ENCODE measurements at regions not wholly inside any gene's neighbourhood (a gene's known extent, or its start where the extent isn't known, plus 50 kb on each side); places are given as distances from the start of the nearest gene placed in this dataset.

GRCh38 chr5:98121036-98121936 lies 652.2 kb upstream of the RGMB start:
- DNase-seq (ENCODE audit: low read depth), result no peak

DNA sequence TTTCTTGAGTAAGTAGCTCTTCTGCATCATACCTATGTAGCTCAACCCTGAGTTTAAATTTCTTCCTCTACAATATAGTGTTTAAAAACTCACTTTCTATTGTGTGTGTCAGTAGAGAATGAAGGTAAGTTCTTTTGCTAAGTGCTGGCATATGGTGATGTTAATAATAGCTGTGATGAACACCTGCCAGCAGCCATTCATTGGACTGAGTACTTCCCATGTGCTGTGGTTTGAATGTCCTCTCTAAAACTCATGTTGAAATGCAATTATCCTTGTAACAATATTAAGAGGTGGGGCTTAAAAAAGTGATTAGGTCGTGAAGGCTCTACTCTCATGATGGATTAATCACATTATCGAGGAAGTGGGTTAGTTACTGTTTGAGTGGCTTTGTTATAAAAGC lies 645.2 kb upstream of the RGMB start:
- Histone ChIP-seq H3K9me3 (ENCODE audit: control insufficient read depth, low read length) (peaks cover 3% of the 10 kb centered on the region), H3K4me1 (ENCODE audit: control insufficient read depth, insufficient read depth, low read length) (no peaks in the 10 kb centered on the region), H3K9ac (ENCODE audit: low read length) (no peak overlapping the region), H3K4me3 (ENCODE audit: low read length) (no peak overlapping the region), H3K27me3 (replicated peaks; ENCODE audit: control insufficient read depth, insufficient read depth, low read length) (no peaks in the 10 kb centered on the region), H3K36me3 (ENCODE audit: control insufficient read depth, insufficient read depth, low read length, severe bottlenecking) (no peaks in the 10 kb centered on the region)
- DNase-seq (ENCODE audit: low read depth), result no peak

More at GRCh38 chr5:98121036-98121936, 652.2 kb upstream of the RGMB start:
- Histone ChIP-seq H3K4me3 (ENCODE audit: low read length) (no peak overlapping the region), H3K27me3 (replicated peaks; ENCODE audit: control insufficient read depth, insufficient read depth, low read length) (no peaks in the 10 kb centered on the region), H3K9me3 (ENCODE audit: control insufficient read depth, low read length) (no peaks in the 10 kb centered on the region), H3K4me1 (ENCODE audit: control insufficient read depth, insufficient read depth, low read length) (no peaks in the 10 kb centered on the region), H3K9ac (ENCODE audit: low read length) (no peak overlapping the region), H3K36me3 (ENCODE audit: control insufficient read depth, insufficient read depth, low read length, severe bottlenecking) (no peaks in the 10 kb centered on the region)

DNA sequence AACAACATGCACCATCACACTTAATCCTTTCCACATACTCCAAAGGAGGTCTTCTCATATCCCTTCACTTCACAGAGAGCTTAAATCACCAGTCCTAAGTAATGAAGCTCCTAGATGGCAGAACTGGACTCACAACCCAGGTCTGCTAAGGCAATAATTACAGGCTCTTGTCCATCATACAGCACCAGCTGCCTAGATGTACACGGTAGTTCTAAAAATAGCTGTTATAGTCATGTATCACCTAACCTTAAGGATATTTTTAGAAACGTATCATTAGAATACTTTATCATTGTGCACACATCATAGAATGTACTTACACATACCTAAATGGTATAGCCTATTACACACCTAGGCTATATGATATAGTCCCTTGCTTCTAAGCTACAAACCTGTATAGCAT lies 644.6 kb upstream of the RGMB start:
- Histone ChIP-seq H3K36me3 (ENCODE audit: control insufficient read depth, insufficient read depth, low read length, severe bottlenecking) (no peaks in the 10 kb centered on the region), H3K9ac (ENCODE audit: low read length) (no peak overlapping the region), H3K27me3 (replicated peaks; ENCODE audit: control insufficient read depth, insufficient read depth, low read length) (no peaks in the 10 kb centered on the region), H3K9me3 (ENCODE audit: control insufficient read depth, low read length) (peaks cover 3% of the 10 kb centered on the region), H3K4me1 (ENCODE audit: control insufficient read depth, insufficient read depth, low read length) (no peaks in the 10 kb centered on the region), H3K4me3 (ENCODE audit: low read length) (no peak overlapping the region)
- DNase-seq (ENCODE audit: low read depth), result no peak

GRCh38 chr5:98130261-98131035 lies 643.0 kb upstream of the RGMB start:
- no peak for DNase-seq (ENCODE audit: low read depth)
- Histone ChIP-seq H3K27me3 (replicated peaks; ENCODE audit: control insufficient read depth, insufficient read depth, low read length) (no peaks in the 10 kb centered on the region), H3K4me1 (ENCODE audit: control insufficient read depth, insufficient read depth, low read length) (no peaks in the 10 kb centered on the region), H3K9me3 (ENCODE audit: control insufficient read depth, low read length) (peaks cover 3% of the 10 kb centered on the region), H3K9ac (ENCODE audit: low read length) (no peak overlapping the region), H3K4me3 (ENCODE audit: low read length) (no peak overlapping the region), H3K36me3 (ENCODE audit: control insufficient read depth, insufficient read depth, low read length, severe bottlenecking) (no peaks in the 10 kb centered on the region)

DNA sequence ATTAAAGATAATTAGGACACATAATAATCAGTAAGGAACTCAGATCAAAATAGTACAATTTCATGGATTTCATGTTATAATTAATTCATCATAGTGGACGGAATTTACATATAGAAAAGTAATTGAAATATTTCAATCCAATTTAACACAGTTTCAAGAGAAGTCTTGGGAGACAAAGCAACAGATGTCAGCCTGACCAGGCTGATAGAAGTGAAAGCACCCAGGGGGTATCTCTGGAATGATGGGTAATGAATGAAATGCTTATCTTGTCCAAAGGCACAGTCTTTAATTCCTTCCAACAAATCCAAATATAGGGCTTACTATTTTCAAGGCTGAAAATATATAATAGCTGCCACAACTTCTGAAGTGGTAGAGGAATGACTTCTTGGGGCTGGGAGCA lies 629.3 kb upstream of the RGMB start:
- Histone ChIP-seq H3K4me3 (ENCODE audit: low read length) (no peak overlapping the region), H3K36me3 (ENCODE audit: control insufficient read depth, insufficient read depth, low read length, severe bottlenecking) (no peaks in the 10 kb centered on the region), H3K27me3 (replicated peaks; ENCODE audit: control insufficient read depth, insufficient read depth, low read length) (no peaks in the 10 kb centered on the region), H3K9me3 (ENCODE audit: control insufficient read depth, low read length) (peaks cover 5% of the 10 kb centered on the region), H3K9ac (ENCODE audit: low read length) (no peak overlapping the region), H3K4me1 (ENCODE audit: control insufficient read depth, insufficient read depth, low read length) (no peaks in the 10 kb centered on the region)
- no peak for DNase-seq (ENCODE audit: low read depth)

- Histone ChIP-seq H3K36me3 (ENCODE audit: control insufficient read depth, insufficient read depth, low read length, severe bottlenecking) (no peaks in the 10 kb centered on the region), H3K9me3 (ENCODE audit: control insufficient read depth, low read length) (peaks cover 5% of the 10 kb centered on the region), H3K4me1 (ENCODE audit: control insufficient read depth, insufficient read depth, low read length) (no peaks in the 10 kb centered on the region), H3K4me3 (ENCODE audit: low read length) (no peak overlapping the region), H3K27me3 (replicated peaks; ENCODE audit: control insufficient read depth, insufficient read depth, low read length) (no peaks in the 10 kb centered on the region), H3K9ac (ENCODE audit: low read length) (no peak overlapping the region)
- no peak for DNase-seq (ENCODE audit: low read depth)
Measured at GRCh38 chr5:98144710-98145109, 628.8 kb upstream of the RGMB start.

DNA sequence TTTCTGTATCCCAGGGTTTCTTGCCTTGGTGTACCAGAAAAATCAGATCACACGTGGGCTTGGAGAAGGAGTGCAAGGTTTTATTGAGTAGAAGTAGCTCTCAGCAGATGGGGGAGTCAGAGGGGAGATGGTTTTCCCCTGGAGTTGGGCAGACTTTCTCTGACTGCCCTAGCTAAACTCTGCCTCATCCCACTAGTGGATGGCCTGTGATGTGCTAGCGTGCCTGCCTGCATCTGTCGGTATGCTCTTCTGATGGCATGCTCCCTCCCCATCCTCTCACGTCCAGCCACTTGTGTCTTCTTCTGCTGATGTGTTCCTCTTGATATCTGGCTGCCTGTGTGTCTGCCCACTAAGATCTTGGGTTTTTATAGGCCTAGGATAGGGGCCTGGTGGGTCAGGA lies 616.1 kb upstream of the RGMB start:
- no peak for DNase-seq (ENCODE audit: low read depth)
- no peak overlapping the region for H3K4me3 ChIP-seq (ENCODE audit: low read length)
- no peak overlapping the region for H3K9ac ChIP-seq (ENCODE audit: low read length)
- H3K9me3 ChIP-seq (ENCODE audit: control insufficient read depth, low read length), result no peaks in the 10 kb centered on the region
- no peaks in the 10 kb centered on the region for H3K27me3 ChIP-seq (replicated peaks; ENCODE audit: control insufficient read depth, insufficient read depth, low read length)
- no peaks in the 10 kb centered on the region for H3K4me1 ChIP-seq (ENCODE audit: control insufficient read depth, insufficient read depth, low read length)
- H3K36me3 ChIP-seq (ENCODE audit: control insufficient read depth, insufficient read depth, low read length, severe bottlenecking), result no peaks in the 10 kb centered on the region

DNA sequence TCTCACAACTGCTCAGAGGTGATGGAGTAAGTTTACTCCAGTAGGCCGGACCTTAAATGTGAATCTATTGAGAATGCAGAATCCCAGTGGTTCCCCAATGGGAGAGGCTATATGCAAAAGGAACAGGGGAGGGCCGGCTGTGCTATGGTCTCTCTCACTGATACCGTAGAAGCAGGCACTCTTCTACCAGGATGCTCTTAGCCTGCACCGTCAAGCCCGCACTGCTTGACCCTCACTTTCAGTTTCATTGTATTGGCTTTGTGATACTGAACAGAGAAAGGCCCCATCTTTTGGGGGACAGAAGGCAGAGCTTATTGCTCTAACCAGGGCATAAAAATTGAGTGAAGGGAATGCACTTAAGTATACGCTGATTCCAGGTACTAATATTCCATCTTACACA lies 615.0 kb upstream of the RGMB start:
- no peak for DNase-seq (ENCODE audit: low read depth)
- Histone ChIP-seq H3K9ac (ENCODE audit: low read length) (no peak overlapping the region), H3K4me1 (ENCODE audit: control insufficient read depth, insufficient read depth, low read length) (no peaks in the 10 kb centered on the region), H3K4me3 (ENCODE audit: low read length) (no peak overlapping the region), H3K27me3 (replicated peaks; ENCODE audit: control insufficient read depth, insufficient read depth, low read length) (no peaks in the 10 kb centered on the region), H3K9me3 (ENCODE audit: control insufficient read depth, low read length) (no peaks in the 10 kb centered on the region), H3K36me3 (ENCODE audit: control insufficient read depth, insufficient read depth, low read length, severe bottlenecking) (no peaks in the 10 kb centered on the region)

GRCh38 chr5:98163796-98164493 lies 609.5 kb upstream of the RGMB start:
- Histone ChIP-seq H3K9ac (ENCODE audit: low read length) (no peak overlapping the region), H3K27me3 (replicated peaks; ENCODE audit: control insufficient read depth, insufficient read depth, low read length) (no peaks in the 10 kb centered on the region), H3K9me3 (ENCODE audit: control insufficient read depth, low read length) (no peaks in the 10 kb centered on the region), H3K4me3 (ENCODE audit: low read length) (no peak overlapping the region), H3K4me1 (ENCODE audit: control insufficient read depth, insufficient read depth, low read length) (no peaks in the 10 kb centered on the region), H3K36me3 (ENCODE audit: control insufficient read depth, insufficient read depth, low read length, severe bottlenecking) (no peaks in the 10 kb centered on the region)
- DNase-seq (ENCODE audit: low read depth), result no peak

DNA sequence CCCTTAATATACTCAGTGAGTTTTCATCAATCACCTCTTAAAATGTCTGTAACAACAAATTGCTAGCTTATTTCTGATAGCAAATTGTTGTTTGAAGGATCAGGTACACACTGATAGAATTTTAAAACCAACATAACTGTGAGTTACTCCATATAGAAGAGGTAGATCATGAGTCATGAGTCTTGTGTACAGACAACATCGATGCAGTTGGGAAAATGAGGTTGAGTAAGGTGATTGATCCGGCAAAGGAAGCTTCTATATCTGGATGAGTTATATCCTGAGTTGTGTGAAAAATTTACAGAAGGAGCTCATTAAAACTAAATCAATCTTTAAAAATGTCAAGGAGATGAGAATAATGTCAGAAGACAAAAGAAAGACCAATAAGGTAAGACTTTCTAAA lies 604.6 kb upstream of the RGMB start:
- no peaks in the 10 kb centered on the region for H3K4me1 ChIP-seq (ENCODE audit: control insufficient read depth, insufficient read depth, low read length)
- no peak overlapping the region for H3K4me3 ChIP-seq (ENCODE audit: low read length)
- DNase-seq (ENCODE audit: low read depth), result no peak

DNA sequence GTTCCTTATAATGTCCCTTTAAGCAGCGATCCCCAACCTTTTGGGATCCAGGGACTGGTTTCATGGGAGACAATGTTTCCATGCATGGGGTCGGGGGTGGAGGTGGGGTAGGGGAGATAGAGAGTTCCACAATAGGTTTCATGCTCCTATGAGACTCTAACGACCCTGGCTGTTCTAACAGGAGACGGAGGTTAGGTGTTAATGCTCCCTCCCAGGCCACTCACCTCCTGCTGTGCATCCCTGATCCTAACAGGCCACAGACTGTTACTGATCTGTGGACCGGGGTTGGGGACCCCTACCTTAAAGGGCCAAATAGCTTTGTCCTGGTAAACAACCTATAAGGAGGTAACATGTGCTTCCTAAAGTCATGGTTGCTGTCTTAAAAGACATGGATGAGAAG lies 602.5 kb upstream of the RGMB start:
- Histone ChIP-seq H3K9ac (ENCODE audit: low read length) (no peak overlapping the region), H3K4me1 (ENCODE audit: control insufficient read depth, insufficient read depth, low read length) (no peaks in the 10 kb centered on the region), H3K9me3 (ENCODE audit: control insufficient read depth, low read length) (no peaks in the 10 kb centered on the region), H3K36me3 (ENCODE audit: control insufficient read depth, insufficient read depth, low read length, severe bottlenecking) (no peaks in the 10 kb centered on the region), H3K27me3 (replicated peaks; ENCODE audit: control insufficient read depth, insufficient read depth, low read length) (no peaks in the 10 kb centered on the region), H3K4me3 (ENCODE audit: low read length) (no peak overlapping the region)
- no peak for DNase-seq (ENCODE audit: low read depth)

More for the DNA sequence above, 604.6 kb upstream of the RGMB start:
- Histone ChIP-seq H3K36me3 (ENCODE audit: control insufficient read depth, insufficient read depth, low read length, severe bottlenecking) (no peaks in the 10 kb centered on the region), H3K9ac (ENCODE audit: low read length) (no peak overlapping the region), H3K27me3 (replicated peaks; ENCODE audit: control insufficient read depth, insufficient read depth, low read length) (no peaks in the 10 kb centered on the region), H3K9me3 (ENCODE audit: control insufficient read depth, low read length) (no peaks in the 10 kb centered on the region)
